OCI-LY3 (cell line): ENCODE measurements at regions not wholly inside any gene's neighbourhood (a gene's known extent, or its start where the extent isn't known, plus 50 kb on each side); places are given as distances from the start of the nearest gene placed in this dataset.

Experiments used
- CTCF ChIP-seq: fragments of 200-600, 300-600 bp; sonication (generic); IDR thresholded peaks from 2 replicates; pipeline ENCODE4 v1.5.1; 2014; ENCODE audit warnings: antibody characterized with exemption, low read length, low read depth
- EZH2phosphoT487 ChIP-seq: fragments of 200-600 bp; shearing (Covaris generic); IDR thresholded peaks from 2 replicates; pipeline ENCODE4 v1.6.1; 2018; ENCODE audit warnings: antibody characterized with exemption, mixed run types, low read depth

DNA sequence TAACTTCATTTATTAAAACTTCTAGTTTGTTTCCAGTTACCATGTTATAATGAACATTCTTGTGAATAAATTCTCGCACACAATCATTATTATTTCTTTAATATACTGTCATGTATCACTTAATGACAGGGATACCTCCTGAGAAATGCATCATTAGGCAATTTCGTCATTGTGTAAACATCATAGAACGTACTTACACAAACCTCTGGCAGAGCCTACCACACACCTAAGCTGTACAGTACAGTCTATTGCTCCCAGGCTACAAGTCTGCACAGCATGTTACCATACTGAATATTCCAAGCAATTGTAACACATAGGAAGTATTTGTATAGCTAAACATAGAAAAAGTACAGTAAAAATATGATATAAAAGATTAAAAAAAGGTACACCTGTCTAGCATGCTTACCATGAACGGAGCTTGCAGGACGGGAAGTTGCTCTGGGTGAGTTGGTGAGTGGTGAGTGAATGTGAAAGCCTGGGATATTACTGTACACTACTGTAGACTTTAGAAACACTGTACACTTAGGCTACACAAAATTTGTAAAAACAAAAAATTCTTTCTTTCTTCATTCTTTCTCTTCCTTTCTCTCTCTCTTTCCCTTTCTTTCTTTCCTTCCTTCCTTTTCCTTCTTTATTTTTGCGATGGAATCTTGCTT lies 268.2 kb upstream of the SOX4 start:
- no peak for TF ChIP-seq CTCF
- no peak for TF ChIP-seq EZH2phosphoT487
